ENCODE measurements at regions not wholly inside any gene's neighbourhood (a gene's known extent, or its start where the extent isn't known, plus 50 kb on each side); places are given as distances from the start of the nearest gene placed in this dataset.

- no peak for DNase-seq
Observed at GRCh38 chr1:59066236-59066635, 230.7 kb upstream of the FGGY start.

- no peak for DNase-seq
Observed at GRCh38 chr1:59070610-59071009, 226.3 kb upstream of the FGGY start.

- peak; percentile 38 to 56 for DNase-seq
Observed at GRCh38 chr1:59071289-59071688, 225.6 kb upstream of the FGGY start.

- no peak for DNase-seq
Observed at GRCh38 chr1:59071876-59072582, 224.9 kb upstream of the FGGY start.

GRCh38 chr1:59072583-59072947 lies 224.3 kb upstream of the FGGY start:
- DNase-seq, result peak in 1 of 2 experiments; percentile 46

GRCh38 chr1:59074598-59074997 lies 222.3 kb upstream of the FGGY start:
- DNase-seq, result no peak

GRCh38 chr1:59075021-59075420 lies 221.9 kb upstream of the FGGY start:
- no peak for DNase-seq

GRCh38 chr1:59076612-59077011 lies 220.3 kb upstream of the FGGY start:
- DNase-seq, result peak; percentile 24 to 65

GRCh38 chr1:59077466-59078069 lies 219.3 kb upstream of the FGGY start:
- DNase-seq, result peak; percentile 89 to 92

- peak; percentile 85 to 87 for DNase-seq
Observed at GRCh38 chr1:59078070-59078800, 218.7 kb upstream of the FGGY start.

GRCh38 chr1:59078866-59079265 lies 218.0 kb upstream of the FGGY start:
- no peak for DNase-seq

- no peak for DNase-seq
Observed at GRCh38 chr1:59079434-59080140, 217.3 kb upstream of the FGGY start.

GRCh38 chr1:59081181-59081580 lies 215.7 kb upstream of the FGGY start:
- DNase-seq, result no peak

- DNase-seq, result no peak
Observed at GRCh38 chr1:59081795-59082194, 215.1 kb upstream of the FGGY start.

GRCh38 chr1:59083946-59084865 lies 212.7 kb upstream of the FGGY start:
- DNase-seq, result no peak

- DNase-seq, result no peak
Observed at GRCh38 chr1:59085101-59085500, 211.8 kb upstream of the FGGY start.

- DNase-seq, result no peak
Observed at GRCh38 chr1:59089036-59089798, 207.7 kb upstream of the FGGY start.

GRCh38 chr1:59089922-59090457 lies 206.9 kb upstream of the FGGY start:
- no peak for DNase-seq

- no peak for DNase-seq
Observed at GRCh38 chr1:59092126-59092525, 204.8 kb upstream of the FGGY start.

- no peak for DNase-seq
Observed at GRCh38 chr1:59094001-59094400, 202.9 kb upstream of the FGGY start.

GRCh38 chr1:59096501-59096900 lies 200.4 kb upstream of the FGGY start:
- no peak for DNase-seq

Data from NCI-H526 (cell line).